ENCODE measurements at regions not wholly inside any gene's neighbourhood (a gene's known extent, or its start where the extent isn't known, plus 50 kb on each side); places are given as distances from the start of the nearest gene placed in this dataset.
"Not testable (repeated sequence)": the region's sequence is repeated elsewhere in the genome, so short reads cannot be mapped to it uniquely, and the experiment has no call there.

GRCh38 chr1:232859216-232859615 lies 54.0 kb downstream of the MAP10 start:
- DNase-seq = no peak

- no peak for DNase-seq
Measured at GRCh38 chr1:232861107-232861506, 55.9 kb downstream of the MAP10 start.

GRCh38 chr1:232863544-232864275 lies 58.5 kb downstream of the MAP10 start:
- no peak for DNase-seq

- no peak for DNase-seq
Measured at GRCh38 chr1:232865102-232865931, 60.1 kb downstream of the MAP10 start.

- DNase-seq = peak; percentile 29
Measured at GRCh38 chr1:232868793-232869491, 63.7 kb downstream of the MAP10 start.

GRCh38 chr1:232871291-232871969 lies 66.2 kb downstream of the MAP10 start:
- DNase-seq = not testable (repeated sequence)

GRCh38 chr1:232872284-232872683 lies 67.1 kb downstream of the MAP10 start:
- DNase-seq = no peak

- no peak for DNase-seq
Measured at GRCh38 chr1:232872738-232873137, 67.5 kb downstream of the MAP10 start.

GRCh38 chr1:232873412-232873811 lies 68.2 kb downstream of the MAP10 start:
- no peak for DNase-seq

- no peak for DNase-seq
Measured at GRCh38 chr1:232873931-232874330, 68.7 kb downstream of the MAP10 start.

GRCh38 chr1:232875536-232875935 lies 70.3 kb downstream of the MAP10 start:
- no peak for DNase-seq

GRCh38 chr1:232876506-232877364 lies 71.5 kb downstream of the MAP10 start:
- DNase-seq = no peak

- no peak for DNase-seq
Measured at GRCh38 chr1:232877365-232878028, 72.3 kb downstream of the MAP10 start.

- DNase-seq = no peak
Measured at GRCh38 chr1:232878086-232878485, 72.3 kb upstream of the NTPCR start.

GRCh38 chr1:232880354-232880753 lies 70.1 kb upstream of the NTPCR start:
- no peak for DNase-seq

GRCh38 chr1:232883992-232884661 lies 66.3 kb upstream of the NTPCR start:
- no peak for DNase-seq

GRCh38 chr1:232886271-232886670 lies 64.1 kb upstream of the NTPCR start:
- DNase-seq = no peak

- no peak for DNase-seq
Measured at GRCh38 chr1:232890340-232890943, 60.0 kb upstream of the NTPCR start.

GRCh38 chr1:232891071-232891470 lies 59.3 kb upstream of the NTPCR start:
- no peak for DNase-seq

- DNase-seq = no peak
Measured at GRCh38 chr1:232891656-232892317, 58.6 kb upstream of the NTPCR start.
